ENCODE measurements at regions not wholly inside any gene's neighbourhood (a gene's known extent, or its start where the extent isn't known, plus 50 kb on each side); places are given as distances from the start of the nearest gene placed in this dataset.
"Not testable (repeated sequence)": the region's sequence is repeated elsewhere in the genome, so short reads cannot be mapped to it uniquely, and the experiment has no call there.

GRCh38 chr22:23511627-23512347, 68.3 kb downstream of the IGLL1 start:
- no peaks in the 10 kb centered on the region for H3K4me1 ChIP-seq (ENCODE audit: insufficient read depth, low read length)
- no peaks in the 10 kb centered on the region for H3K36me3 ChIP-seq (ENCODE audit: insufficient read depth, low read length)
- H3K27me3 ChIP-seq (ENCODE audit: insufficient read depth, low read length), result no peaks in the 10 kb centered on the region
- no peak overlapping the region for H2AFZ ChIP-seq (ENCODE audit: low read depth, low read length)
- no peaks in the 10 kb centered on the region for H3K9me3 ChIP-seq (ENCODE audit: low read length)
- H3K4me3 ChIP-seq (ENCODE audit: low read length), result no peak overlapping the region

- no peak overlapping the region for H2AFZ ChIP-seq (ENCODE audit: low read depth, low read length)
- H3K27me3 ChIP-seq (ENCODE audit: insufficient read depth, low read length), result no peaks in the 10 kb centered on the region
These were observed 70.4 kb downstream of the IGLL1 start for GRCh38 chr22:23509571-23510302.

GRCh38 chr22:23504516-23504915, 75.6 kb downstream of the IGLL1 start:
- no peak overlapping the region for H2AFZ ChIP-seq (ENCODE audit: low read depth, low read length)
- H3K9me3 ChIP-seq (ENCODE audit: low read length), result no peaks in the 10 kb centered on the region
- no peaks in the 10 kb centered on the region for H3K36me3 ChIP-seq (ENCODE audit: insufficient read depth, low read length)
- H3K27me3 ChIP-seq (ENCODE audit: insufficient read depth, low read length), result no peaks in the 10 kb centered on the region
- no peak overlapping the region for H3K4me3 ChIP-seq (ENCODE audit: low read length)
- H3K4me1 ChIP-seq (ENCODE audit: insufficient read depth, low read length), result no peaks in the 10 kb centered on the region

More at GRCh38 chr22:23509571-23510302, 70.4 kb downstream of the IGLL1 start:
- Histone ChIP-seq H3K4me3 (ENCODE audit: low read length) (no peak overlapping the region), H3K9me3 (ENCODE audit: low read length) (no peaks in the 10 kb centered on the region), H3K4me1 (ENCODE audit: insufficient read depth, low read length) (no peaks in the 10 kb centered on the region), H3K36me3 (ENCODE audit: insufficient read depth, low read length) (no peaks in the 10 kb centered on the region)

- H3K4me1 ChIP-seq (ENCODE audit: insufficient read depth, low read length), result no peaks in the 10 kb centered on the region
- H3K27me3 ChIP-seq (ENCODE audit: insufficient read depth, low read length), result no peaks in the 10 kb centered on the region
- H3K4me3 ChIP-seq (ENCODE audit: low read length), result no peak overlapping the region
- H3K36me3 ChIP-seq (ENCODE audit: insufficient read depth, low read length), result no peaks in the 10 kb centered on the region
- H3K9me3 ChIP-seq (ENCODE audit: low read length), result no peaks in the 10 kb centered on the region
- no peak overlapping the region for H2AFZ ChIP-seq (ENCODE audit: low read depth, low read length)
These were observed 76.2 kb downstream of the IGLL1 start for GRCh38 chr22:23503736-23504440.

GRCh38 chr22:23503142-23503541, 76.9 kb downstream of the IGLL1 start:
- Histone ChIP-seq H3K4me1 (ENCODE audit: insufficient read depth, low read length) (no peaks in the 10 kb centered on the region), H3K4me3 (ENCODE audit: low read length) (no peak overlapping the region), H2AFZ (ENCODE audit: low read depth, low read length) (no peak overlapping the region), H3K27me3 (ENCODE audit: insufficient read depth, low read length) (no peaks in the 10 kb centered on the region), H3K36me3 (ENCODE audit: insufficient read depth, low read length) (no peaks in the 10 kb centered on the region), H3K9me3 (ENCODE audit: low read length) (no peaks in the 10 kb centered on the region)

- Histone ChIP-seq H3K4me1 (ENCODE audit: insufficient read depth, low read length) (no peaks in the 10 kb centered on the region), H3K4me3 (ENCODE audit: low read length) (no peak overlapping the region), H2AFZ (ENCODE audit: low read depth, low read length) (no peak overlapping the region), H3K9me3 (ENCODE audit: low read length) (no peaks in the 10 kb centered on the region), H3K27me3 (ENCODE audit: insufficient read depth, low read length) (no peaks in the 10 kb centered on the region), H3K36me3 (ENCODE audit: insufficient read depth, low read length) (no peaks in the 10 kb centered on the region)
These were observed 78.4 kb downstream of the IGLL1 start for GRCh38 chr22:23501708-23502107.

- Histone ChIP-seq H2AFZ (ENCODE audit: low read depth, low read length) (no peak overlapping the region), H3K36me3 (ENCODE audit: insufficient read depth, low read length) (no peaks in the 10 kb centered on the region), H3K9me3 (ENCODE audit: low read length) (no peaks in the 10 kb centered on the region), H3K4me3 (ENCODE audit: low read length) (no peak overlapping the region), H3K27me3 (ENCODE audit: insufficient read depth, low read length) (no peaks in the 10 kb centered on the region), H3K4me1 (ENCODE audit: insufficient read depth, low read length) (no peaks in the 10 kb centered on the region)
These were observed 78.8 kb downstream of the IGLL1 start for GRCh38 chr22:23501261-23501619.

GRCh38 chr22:23500508-23501260, 79.4 kb downstream of the IGLL1 start:
- Histone ChIP-seq H2AFZ (ENCODE audit: low read depth, low read length) (no peak overlapping the region), H3K9me3 (ENCODE audit: low read length) (no peaks in the 10 kb centered on the region), H3K36me3 (ENCODE audit: insufficient read depth, low read length) (no peaks in the 10 kb centered on the region)

GRCh38 chr22:23499845-23500500, 80.1 kb downstream of the IGLL1 start:
- H3K4me1 ChIP-seq (ENCODE audit: insufficient read depth, low read length), result no peaks in the 10 kb centered on the region
- H3K4me3 ChIP-seq (ENCODE audit: low read length), result no peak overlapping the region
- no peaks in the 10 kb centered on the region for H3K27me3 ChIP-seq (ENCODE audit: insufficient read depth, low read length)
- H3K36me3 ChIP-seq (ENCODE audit: insufficient read depth, low read length), result no peaks in the 10 kb centered on the region
- H2AFZ ChIP-seq (ENCODE audit: low read depth, low read length), result no peak overlapping the region
- no peaks in the 10 kb centered on the region for H3K9me3 ChIP-seq (ENCODE audit: low read length)

More at GRCh38 chr22:23500508-23501260, 79.4 kb downstream of the IGLL1 start:
- H3K4me1 ChIP-seq (ENCODE audit: insufficient read depth, low read length), result no peaks in the 10 kb centered on the region
- H3K4me3 ChIP-seq (ENCODE audit: low read length), result no peak overlapping the region
- no peaks in the 10 kb centered on the region for H3K27me3 ChIP-seq (ENCODE audit: insufficient read depth, low read length)

GRCh38 chr22:23498811-23499798, 81.0 kb downstream of the IGLL1 start:
- Histone ChIP-seq H3K4me1 (ENCODE audit: insufficient read depth, low read length) (no peaks in the 10 kb centered on the region), H3K27me3 (ENCODE audit: insufficient read depth, low read length) (no peaks in the 10 kb centered on the region), H2AFZ (ENCODE audit: low read depth, low read length) (no peak overlapping the region), H3K4me3 (ENCODE audit: low read length) (no peak overlapping the region), H3K9me3 (ENCODE audit: low read length) (no peaks in the 10 kb centered on the region), H3K36me3 (ENCODE audit: insufficient read depth, low read length) (no peaks in the 10 kb centered on the region)

- not testable (repeated sequence) for H3K27me3 ChIP-seq (ENCODE audit: insufficient read depth, low read length); H3K36me3 ChIP-seq (ENCODE audit: insufficient read depth, low read length); H3K4me3 ChIP-seq (ENCODE audit: low read length); H3K9me3 ChIP-seq (ENCODE audit: low read length); H3K4me1 ChIP-seq (ENCODE audit: insufficient read depth, low read length); H2AFZ ChIP-seq (ENCODE audit: low read depth, low read length)
These were observed 82.2 kb downstream of the IGLL1 start for GRCh38 chr22:23497889-23498288.

Measured in neuron (in vitro differentiated cells).